Uterus (tissue), 2 donors: ENCODE measurements at regions not wholly inside any gene's neighbourhood (a gene's known extent, or its start where the extent isn't known, plus 50 kb on each side); places are given as distances from the start of the nearest gene placed in this dataset.

Experiments used
- CTCF ChIP-seq, 4 experiments: fragments of 200-600 bp in 2 of 4; fragments of 450-650 bp in 2 of 4; sonication (generic) in 2 of 4; IDR thresholded peaks; one replicate each; pipeline ENCODE4 v1.5.1; 2016 to 2019; ENCODE audit warnings: antibody characterized with exemption in 4 of 4, mild to moderate bottlenecking in 2 of 4, moderate library complexity in 1 of 4
- POLR2A ChIP-seq, 2 donors: fragments of 450-650 bp; IDR thresholded peaks; one replicate each; pipeline ENCODE4 v1.6.1; 2016; ENCODE audit warnings: antibody characterized with exemption in 2 of 2, mild to moderate bottlenecking in 1 of 2, moderate library complexity in 1 of 2

- no peak for TF ChIP-seq CTCF (IDR thresholded peaks at IDR 0.05)
- no peak for TF ChIP-seq POLR2A (IDR thresholded peaks at IDR 0.05)
These were observed 255.8 kb upstream of the TENM3 start for GRCh38 chr4:181987392-181987791.
